ENCODE measurements at regions not wholly inside any gene's neighbourhood (a gene's known extent, or its start where the extent isn't known, plus 50 kb on each side); places are given as distances from the start of the nearest gene placed in this dataset.

- no peak for TF ChIP-seq TCF12 (IDR thresholded peaks at IDR 0.05; ENCODE audit: low read depth)
- no peak for TF ChIP-seq EP300 (IDR thresholded peaks at IDR 0.05; ENCODE audit: borderline replicate concordance)
Measured at GRCh38 chr11:121810291-121810690, 305.7 kb downstream of the BLID start.

- TF ChIP-seq ZBTB7A (IDR thresholded peaks at IDR 0.05; ENCODE audit: low read depth) (no peak), TEAD4 (IDR thresholded peaks at IDR 0.05) (no peak), NFIC (IDR thresholded peaks at IDR 0.05) (no peak), TAF1 (IDR thresholded peaks at IDR 0.05; ENCODE audit: low read depth) (no peak), RAD21 (IDR thresholded peaks at IDR 0.05; ENCODE audit: low read depth) (no peak), CEBPB (IDR thresholded peaks at IDR 0.05) (no peak), CREB1 (IDR thresholded peaks at IDR 0.05; ENCODE audit: low read depth) (no peak), YY1 (IDR thresholded peaks at IDR 0.05; ENCODE audit: low read depth) (no peak), EGR1 (IDR thresholded peaks at IDR 0.05) (no peak), TCF12 (IDR thresholded peaks at IDR 0.05; ENCODE audit: low read depth) (no peak), FOXM1 (IDR thresholded peaks at IDR 0.05; ENCODE audit: borderline replicate concordance, low read depth) (no peak), REST (IDR thresholded peaks at IDR 0.05; ENCODE audit: low read depth) (no peak), EP300 (IDR thresholded peaks at IDR 0.05; ENCODE audit: borderline replicate concordance) (no peak)
- TF ChIP-seq, protein P1, sequence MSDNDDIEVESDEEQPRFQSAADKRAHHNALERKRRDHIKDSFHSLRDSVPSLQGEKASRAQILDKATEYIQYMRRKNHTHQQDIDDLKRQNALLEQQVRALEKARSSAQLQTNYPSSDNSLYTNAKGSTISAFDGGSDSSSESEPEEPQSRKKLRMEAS (IDR thresholded peaks at IDR 0.05), result no peak
- TF ChIP-seq, protein P2, sequence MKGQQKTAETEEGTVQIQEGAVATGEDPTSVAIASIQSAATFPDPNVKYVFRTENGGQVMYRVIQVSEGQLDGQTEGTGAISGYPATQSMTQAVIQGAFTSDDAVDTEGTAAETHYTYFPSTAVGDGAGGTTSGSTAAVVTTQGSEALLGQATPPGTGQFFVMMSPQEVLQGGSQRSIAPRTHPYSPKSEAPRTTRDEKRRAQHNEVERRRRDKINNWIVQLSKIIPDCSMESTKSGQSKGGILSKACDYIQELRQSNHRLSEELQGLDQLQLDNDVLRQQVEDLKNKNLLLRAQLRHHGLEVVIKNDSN (IDR thresholded peaks at IDR 0.05), result no peak
Measured at GRCh38 chr11:121808096-121808495, 307.9 kb downstream of the BLID start.

DNA sequence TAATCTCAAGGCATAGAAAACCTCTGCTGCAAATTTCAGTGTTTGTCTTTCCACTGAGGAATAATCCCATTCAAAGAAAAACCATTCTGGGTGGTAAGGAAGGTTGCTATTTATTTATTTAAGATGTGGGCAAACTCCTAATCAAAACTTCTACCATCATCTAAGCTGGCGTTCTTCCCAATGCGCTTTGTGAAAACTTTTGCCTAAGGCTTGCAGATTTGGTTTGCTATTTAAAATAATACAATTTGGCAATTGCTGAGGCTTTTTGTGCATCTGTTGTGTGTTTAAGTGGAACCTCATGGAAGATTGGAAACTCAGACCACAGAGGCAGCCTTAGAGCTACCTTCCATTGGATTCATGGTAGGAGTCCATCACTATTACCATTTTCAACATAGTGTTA, 309.0 kb downstream of the BLID start:
- no peak for TF ChIP-seq ZBTB7A (IDR thresholded peaks at IDR 0.05; ENCODE audit: low read depth)
- TF ChIP-seq CEBPB (IDR thresholded peaks at IDR 0.05), result no peak

GRCh38 chr11:121802542-121802941, 313.5 kb downstream of the BLID start:
- TF ChIP-seq EGR1 (IDR thresholded peaks at IDR 0.05), result no peak
- no peak for TF ChIP-seq NFIC (IDR thresholded peaks at IDR 0.05)
- no peak for TF ChIP-seq TCF12 (IDR thresholded peaks at IDR 0.05; ENCODE audit: low read depth)
- TF ChIP-seq YY1 (IDR thresholded peaks at IDR 0.05; ENCODE audit: low read depth), result no peak
- TF ChIP-seq, protein P1 (IDR thresholded peaks at IDR 0.05), result no peak
- TF ChIP-seq TEAD4 (IDR thresholded peaks at IDR 0.05), result no peak
- TF ChIP-seq, protein P2 (IDR thresholded peaks at IDR 0.05), result no peak
- TF ChIP-seq CREB1 (IDR thresholded peaks at IDR 0.05; ENCODE audit: low read depth), result no peak
- no peak for TF ChIP-seq FOXM1 (IDR thresholded peaks at IDR 0.05; ENCODE audit: borderline replicate concordance, low read depth)
- no peak for TF ChIP-seq RAD21 (IDR thresholded peaks at IDR 0.05; ENCODE audit: low read depth)
- TF ChIP-seq EP300 (IDR thresholded peaks at IDR 0.05; ENCODE audit: borderline replicate concordance), result no peak
- TF ChIP-seq CEBPB (IDR thresholded peaks at IDR 0.05), result no peak

DNA sequence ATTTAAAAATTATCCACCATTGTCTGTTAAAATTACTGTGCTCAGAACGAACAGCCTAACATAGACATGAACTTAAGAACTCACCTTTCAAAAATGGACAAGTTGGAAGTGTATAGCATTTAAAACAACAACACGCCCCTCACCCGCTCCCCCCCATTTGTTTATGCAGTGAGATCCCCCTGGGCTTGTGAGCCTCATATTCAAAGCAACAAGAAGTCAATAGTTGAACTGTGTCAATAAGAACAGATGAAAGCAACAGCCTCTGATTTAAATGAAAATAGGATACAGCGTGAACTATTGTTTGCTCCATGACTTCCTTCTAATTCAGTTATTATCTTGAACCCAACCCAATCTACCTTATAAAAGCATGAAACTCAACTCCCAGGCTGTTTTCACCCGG, 314.2 kb downstream of the BLID start:
- TF ChIP-seq EP300 (IDR thresholded peaks at IDR 0.05; ENCODE audit: borderline replicate concordance) (no peak), REST (IDR thresholded peaks at IDR 0.05; ENCODE audit: low read depth) (no peak), YY1 (IDR thresholded peaks at IDR 0.05; ENCODE audit: low read depth) (no peak), EGR1 (IDR thresholded peaks at IDR 0.05) (no peak), NFIC (IDR thresholded peaks at IDR 0.05) (no peak)
- TF ChIP-seq, protein P1 (IDR thresholded peaks at IDR 0.05), result no peak

DNA sequence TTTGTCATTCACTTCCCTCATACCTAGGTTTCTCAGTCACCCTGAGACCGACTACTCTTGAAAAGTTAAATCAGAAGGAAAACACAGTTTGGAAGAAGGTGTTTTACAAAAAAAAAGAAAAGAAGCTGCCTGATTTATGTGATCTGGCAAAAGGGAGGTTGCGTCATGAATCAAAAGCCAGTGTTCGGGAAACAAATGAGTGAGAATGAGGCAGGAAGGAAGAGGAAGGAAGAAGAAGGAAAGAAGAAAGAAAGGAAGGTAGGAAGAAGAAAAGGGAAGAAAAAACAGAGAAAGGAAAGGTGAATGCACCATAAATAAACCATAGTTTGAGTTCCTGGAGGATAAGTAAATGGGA, 314.6 kb downstream of the BLID start:
- TF ChIP-seq CEBPB (IDR thresholded peaks at IDR 0.05) (no peak), ZBTB7A (IDR thresholded peaks at IDR 0.05; ENCODE audit: low read depth) (no peak), YY1 (IDR thresholded peaks at IDR 0.05; ENCODE audit: low read depth) (no peak), TAF1 (IDR thresholded peaks at IDR 0.05; ENCODE audit: low read depth) (no peak), EGR1 (IDR thresholded peaks at IDR 0.05) (no peak), REST (IDR thresholded peaks at IDR 0.05; ENCODE audit: low read depth) (no peak), TCF12 (IDR thresholded peaks at IDR 0.05; ENCODE audit: low read depth) (no peak), RAD21 (IDR thresholded peaks at IDR 0.05; ENCODE audit: low read depth) (no peak), TEAD4 (IDR thresholded peaks at IDR 0.05) (no peak), CREB1 (IDR thresholded peaks at IDR 0.05; ENCODE audit: low read depth) (no peak), FOXM1 (IDR thresholded peaks at IDR 0.05; ENCODE audit: borderline replicate concordance, low read depth) (no peak), EP300 (IDR thresholded peaks at IDR 0.05; ENCODE audit: borderline replicate concordance) (no peak), NFIC (IDR thresholded peaks at IDR 0.05) (no peak)
- TF ChIP-seq, protein P2 (IDR thresholded peaks at IDR 0.05), result no peak
- TF ChIP-seq, protein P1 (IDR thresholded peaks at IDR 0.05), result no peak
